ENCODE measurements at regions not wholly inside any gene's neighbourhood (a gene's known extent, or its start where the extent isn't known, plus 50 kb on each side); places are given as distances from the start of the nearest gene placed in this dataset.

GRCh38 chr16:6247150-6247549 is 1085.5 kb upstream of the RBFOX1 start:
- TF ChIP-seq POLR2A (IDR thresholded peaks at IDR 0.05; ENCODE audit: low read depth, low read length), result no peak
- no peak for TF ChIP-seq POLR2AphosphoS5 (IDR thresholded peaks at IDR 0.05; ENCODE audit: low read depth, low read length)
- no peak for TF ChIP-seq TAF1 (IDR thresholded peaks at IDR 0.05; ENCODE audit: borderline replicate concordance, low read depth, low read length)
- no peak for FAIRE-seq
- DNase-seq (ENCODE audit: insufficient read length), result no peak

GRCh38 chr16:6246266-6246665 is 1086.4 kb upstream of the RBFOX1 start:
- TF ChIP-seq TAF1 (IDR thresholded peaks at IDR 0.05; ENCODE audit: borderline replicate concordance, low read depth, low read length) (no peak), POLR2AphosphoS5 (IDR thresholded peaks at IDR 0.05; ENCODE audit: low read depth, low read length) (no peak), POLR2A (IDR thresholded peaks at IDR 0.05; ENCODE audit: low read depth, low read length) (no peak)
- DNase-seq (ENCODE audit: insufficient read length) (no peak), FAIRE-seq (no peak)

GRCh38 chr16:6232056-6232455 is 1100.6 kb upstream of the RBFOX1 start:
- DNase-seq (ENCODE audit: insufficient read length), result no peak
- FAIRE-seq, result no peak
- no peak for TF ChIP-seq POLR2AphosphoS5 (IDR thresholded peaks at IDR 0.05; ENCODE audit: low read depth, low read length)
- TF ChIP-seq TAF1 (IDR thresholded peaks at IDR 0.05; ENCODE audit: borderline replicate concordance, low read depth, low read length), result no peak
- TF ChIP-seq POLR2A (IDR thresholded peaks at IDR 0.05; ENCODE audit: low read depth, low read length), result no peak

GRCh38 chr16:6231398-6231797 is 1101.2 kb upstream of the RBFOX1 start:
- TF ChIP-seq POLR2AphosphoS5 (IDR thresholded peaks at IDR 0.05; ENCODE audit: low read depth, low read length) (no peak), POLR2A (IDR thresholded peaks at IDR 0.05; ENCODE audit: low read depth, low read length) (no peak), TAF1 (IDR thresholded peaks at IDR 0.05; ENCODE audit: borderline replicate concordance, low read depth, low read length) (no peak)
- no peak for DNase-seq (ENCODE audit: insufficient read length)
- no peak for FAIRE-seq

GRCh38 chr16:6229186-6229585 is 1103.5 kb upstream of the RBFOX1 start:
- DNase-seq (ENCODE audit: insufficient read length) (no peak), FAIRE-seq (no peak)
- no peak for TF ChIP-seq TAF1 (IDR thresholded peaks at IDR 0.05; ENCODE audit: borderline replicate concordance, low read depth, low read length)
- TF ChIP-seq POLR2AphosphoS5 (IDR thresholded peaks at IDR 0.05; ENCODE audit: low read depth, low read length), result no peak
- TF ChIP-seq POLR2A (IDR thresholded peaks at IDR 0.05; ENCODE audit: low read depth, low read length), result no peak

- FAIRE-seq (no peak), DNase-seq (ENCODE audit: insufficient read length) (no peak)
- TF ChIP-seq TAF1 (IDR thresholded peaks at IDR 0.05; ENCODE audit: borderline replicate concordance, low read depth, low read length) (no peak), POLR2AphosphoS5 (IDR thresholded peaks at IDR 0.05; ENCODE audit: low read depth, low read length) (no peak), POLR2A (IDR thresholded peaks at IDR 0.05; ENCODE audit: low read depth, low read length) (no peak)
Observed at GRCh38 chr16:6218855-6219254, 1113.8 kb upstream of the RBFOX1 start.

GRCh38 chr16:6216836-6217235 is 1115.8 kb upstream of the RBFOX1 start:
- TF ChIP-seq POLR2A (IDR thresholded peaks at IDR 0.05; ENCODE audit: low read depth, low read length) (no peak), POLR2AphosphoS5 (IDR thresholded peaks at IDR 0.05; ENCODE audit: low read depth, low read length) (no peak), TAF1 (IDR thresholded peaks at IDR 0.05; ENCODE audit: borderline replicate concordance, low read depth, low read length) (no peak)
- DNase-seq (ENCODE audit: insufficient read length) (no peak), FAIRE-seq (no peak)

- FAIRE-seq (no peak), DNase-seq (ENCODE audit: insufficient read length) (no peak)
- TF ChIP-seq POLR2A (IDR thresholded peaks at IDR 0.05; ENCODE audit: low read depth, low read length) (no peak), POLR2AphosphoS5 (IDR thresholded peaks at IDR 0.05; ENCODE audit: low read depth, low read length) (no peak), TAF1 (IDR thresholded peaks at IDR 0.05; ENCODE audit: borderline replicate concordance, low read depth, low read length) (no peak)
Observed at GRCh38 chr16:6211644-6212043, 1114.0 kb upstream of the EEF2KMT start.

- TF ChIP-seq POLR2AphosphoS5 (IDR thresholded peaks at IDR 0.05; ENCODE audit: low read depth, low read length), result no peak
- TF ChIP-seq TAF1 (IDR thresholded peaks at IDR 0.05; ENCODE audit: borderline replicate concordance, low read depth, low read length), result no peak
- no peak for TF ChIP-seq POLR2A (IDR thresholded peaks at IDR 0.05; ENCODE audit: low read depth, low read length)
- DNase-seq (ENCODE audit: insufficient read length) (no peak), FAIRE-seq (no peak)
Observed at GRCh38 chr16:6209355-6209930, 1111.8 kb upstream of the EEF2KMT start.

- DNase-seq (ENCODE audit: insufficient read length), result no peak
- TF ChIP-seq TAF1 (IDR thresholded peaks at IDR 0.05; ENCODE audit: borderline replicate concordance, low read depth, low read length) (no peak), POLR2AphosphoS5 (IDR thresholded peaks at IDR 0.05; ENCODE audit: low read depth, low read length) (no peak), POLR2A (IDR thresholded peaks at IDR 0.05; ENCODE audit: low read depth, low read length) (no peak)
- no peak for FAIRE-seq
Observed at GRCh38 chr16:6207580-6207979, 1110.0 kb upstream of the EEF2KMT start.

- DNase-seq (ENCODE audit: insufficient read length), result no peak
- FAIRE-seq, result no peak
Observed at GRCh38 chr16:6207124-6207523, 1109.5 kb upstream of the EEF2KMT start.

GRCh38 chr16:6206080-6206479 is 1108.5 kb upstream of the EEF2KMT start:
- TF ChIP-seq POLR2A (IDR thresholded peaks at IDR 0.05; ENCODE audit: low read depth, low read length), result no peak
- no peak for TF ChIP-seq POLR2AphosphoS5 (IDR thresholded peaks at IDR 0.05; ENCODE audit: low read depth, low read length)
- no peak for TF ChIP-seq TAF1 (IDR thresholded peaks at IDR 0.05; ENCODE audit: borderline replicate concordance, low read depth, low read length)
- no peak for DNase-seq (ENCODE audit: insufficient read length)
- no peak for FAIRE-seq

More at GRCh38 chr16:6207124-6207523, 1109.5 kb upstream of the EEF2KMT start:
- no peak for TF ChIP-seq TAF1 (IDR thresholded peaks at IDR 0.05; ENCODE audit: borderline replicate concordance, low read depth, low read length)
- TF ChIP-seq POLR2AphosphoS5 (IDR thresholded peaks at IDR 0.05; ENCODE audit: low read depth, low read length), result no peak
- TF ChIP-seq POLR2A (IDR thresholded peaks at IDR 0.05; ENCODE audit: low read depth, low read length), result no peak

Data from GM12892 (cell line).